NB4 (cell line): ENCODE measurements at regions not wholly inside any gene's neighbourhood (a gene's known extent, or its start where the extent isn't known, plus 50 kb on each side); places are given as distances from the start of the nearest gene placed in this dataset.

Experiments used
- DNase-seq: peaks from one replicate; pipeline ENCODE4 v3.0.0; 2010; ENCODE audit warnings: low read depth
- H3K4me3 ChIP-seq: one replicate; pipeline ENCODE4 v1.5.1; 2011; ENCODE audit warnings: mild to moderate bottlenecking, low read depth, low read length, moderate library complexity
- CTCF ChIP-seq: IDR thresholded peaks from one replicate; pipeline ENCODE4 v1.5.1; 2012; ENCODE audit warnings: low read depth, low read length
- MAX ChIP-seq: IDR thresholded peaks from 2 replicates; pipeline ENCODE4 v1.6.1; 2011; ENCODE audit warnings: low read depth, low read length
- MYC ChIP-seq: IDR thresholded peaks from 2 replicates; pipeline ENCODE4 v1.6.1; 2011; ENCODE audit warnings: low read depth, low read length
- POLR2A ChIP-seq: IDR thresholded peaks from 2 replicates; pipeline ENCODE4 v1.6.1; 2011; ENCODE audit warnings: mild to moderate bottlenecking; ENCODE audit not compliant: insufficient read length; ENCODE audit errors: extremely low read depth

- no peak overlapping the region for H3K4me3 ChIP-seq
- DNase-seq = no peak
- no peak for TF ChIP-seq CTCF
Measured at GRCh38 chr1:103344930-103345329, 180.6 kb upstream of the RNPC3 start.

DNA sequence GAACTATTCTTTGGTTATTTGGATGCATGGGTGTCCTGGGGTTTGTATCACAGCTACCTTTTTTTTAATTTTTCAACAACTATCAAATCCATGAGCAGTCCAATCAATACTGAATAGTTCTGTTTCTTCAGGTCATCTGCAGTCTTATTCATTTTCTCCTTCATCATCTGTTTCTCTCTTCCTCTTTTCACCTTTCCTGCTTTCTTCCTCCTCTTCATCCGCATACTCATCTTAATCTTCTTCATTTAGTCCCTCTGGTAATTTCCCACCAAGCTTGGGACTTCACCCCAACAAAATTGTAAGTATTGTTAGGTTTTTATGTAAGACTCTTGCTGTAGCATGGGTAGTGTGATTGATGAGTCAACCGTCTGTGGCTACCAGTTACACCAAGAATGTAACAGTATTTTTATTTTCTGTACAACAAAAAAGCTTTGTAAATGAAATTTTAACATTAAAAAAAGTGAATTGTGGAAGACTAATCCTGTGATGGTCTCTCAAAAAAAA, 184.1 kb upstream of the RNPC3 start:
- TF ChIP-seq POLR2A (no peak), CTCF (no peak), MYC (no peak), MAX (no peak)
- no peak for DNase-seq
- no peak overlapping the region for H3K4me3 ChIP-seq

- TF ChIP-seq MAX = no peak
- TF ChIP-seq CTCF = no peak
- no peak for TF ChIP-seq POLR2A
- TF ChIP-seq MYC = no peak
- DNase-seq = no peak
- no peak overlapping the region for H3K4me3 ChIP-seq
Measured at GRCh38 chr1:103337779-103338178, 187.7 kb upstream of the RNPC3 start.

GRCh38 chr1:103336408-103336807, 189.1 kb upstream of the RNPC3 start:
- DNase-seq = no peak
- TF ChIP-seq POLR2A (no peak), CTCF (no peak), MYC (no peak), MAX (no peak)
- H3K4me3 ChIP-seq = no peak overlapping the region

DNA sequence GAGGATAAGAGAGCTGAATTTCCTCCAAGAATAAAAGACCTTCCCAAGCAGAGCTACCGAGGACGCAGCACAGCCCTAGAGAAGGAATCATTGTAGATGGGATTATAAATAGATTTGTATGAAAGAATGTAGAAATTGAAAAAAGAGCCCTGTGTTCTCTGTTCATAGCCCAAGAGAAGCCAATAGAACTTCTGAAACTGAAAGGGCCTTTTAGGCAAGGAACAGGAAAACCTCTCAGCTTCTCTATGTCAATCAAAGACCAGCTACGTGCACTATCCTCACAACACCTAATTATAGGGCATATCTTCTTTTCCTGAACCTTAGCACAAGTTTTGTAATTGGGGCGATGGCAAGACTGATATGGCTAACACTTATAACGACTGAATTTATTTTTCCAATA, 192.4 kb upstream of the RNPC3 start:
- TF ChIP-seq POLR2A (no peak), MAX (no peak), CTCF (no peak), MYC (no peak)
- DNase-seq = no peak
- H3K4me3 ChIP-seq = no peak overlapping the region

DNA sequence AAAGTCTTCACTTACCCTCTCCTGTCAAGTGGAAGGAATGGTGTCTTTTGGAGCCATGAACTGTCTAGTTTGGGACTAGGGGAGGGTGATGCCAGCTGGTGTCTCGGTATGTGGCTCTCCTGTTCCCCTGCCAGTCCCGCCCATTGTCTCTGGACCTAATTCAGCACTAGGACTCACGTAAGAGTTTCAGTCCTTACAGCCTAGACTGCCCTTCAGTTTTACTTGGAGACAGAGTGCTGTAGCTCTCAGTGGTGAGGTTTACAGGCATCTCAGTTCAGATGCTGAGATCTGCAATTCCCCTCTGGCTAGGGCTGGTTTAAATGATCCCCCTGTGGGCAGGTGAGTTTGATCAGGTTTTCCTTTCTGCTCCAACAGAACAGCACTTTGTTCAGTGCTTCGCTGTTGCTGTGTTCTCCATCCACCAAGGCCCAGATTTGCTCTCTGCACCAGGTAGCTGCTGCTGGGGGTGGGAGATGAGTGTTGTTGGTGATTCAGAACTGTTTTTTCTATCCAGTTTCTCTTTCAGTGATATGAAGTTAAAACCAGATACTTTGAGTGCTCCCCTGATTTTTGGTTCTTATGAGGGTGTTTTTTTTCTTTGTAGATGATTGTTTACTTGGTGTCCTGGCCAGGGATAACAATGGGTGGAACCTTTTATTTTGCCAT, 198.3 kb upstream of the RNPC3 start:
- no peak for DNase-seq
- no peak for TF ChIP-seq POLR2A
- TF ChIP-seq CTCF = no peak
- TF ChIP-seq MAX = no peak
- no peak for TF ChIP-seq MYC

More for the DNA sequence above, 198.3 kb upstream of the RNPC3 start:
- H3K4me3 ChIP-seq = no peak overlapping the region
